ENCODE measurements at regions not wholly inside any gene's neighbourhood (a gene's known extent, or its start where the extent isn't known, plus 50 kb on each side); places are given as distances from the start of the nearest gene placed in this dataset.

- intact Hi-C loops (cut with micrococcal nuclease; ENCODE audit: unreplicated experiment) = no loop called here
Observed at GRCh38 chr20:11045412-11046175, 371.8 kb upstream of the JAG1 start.

More at GRCh38 chr20:11045412-11046175, 371.8 kb upstream of the JAG1 start:
- Histone ChIP-seq H3K27me3 (replicated peaks in 1 of 2; ENCODE audit: control insufficient read depth in 2 of 2, insufficient read depth in 2 of 2, low read length in 1 of 2) (no peaks in the 10 kb centered on the region), H2AFZ (ENCODE audit: control insufficient read depth, low read depth, low read length) (no peak overlapping the region), H3K79me2 (ENCODE audit: control insufficient read depth, insufficient read depth, low read length) (no peaks in the 10 kb centered on the region), H4K20me1 (ENCODE audit: control insufficient read depth, insufficient read depth) (no peaks in the 10 kb centered on the region), H3K4me2 (ENCODE audit: control insufficient read depth, insufficient read depth) (no peak overlapping the region), H3K27ac (ENCODE audit: control insufficient read depth, insufficient read depth) (no peak overlapping the region), H3K9ac (ENCODE audit: control insufficient read depth, insufficient read depth, low read length) (no peak overlapping the region), H3K4me3 (no peak overlapping the region), H3K36me3 (ENCODE audit: control insufficient read depth in 2 of 2, insufficient read depth in 2 of 2, low read length in 1 of 2) (no peaks in the 10 kb centered on the region), H3K9me3 (replicated peaks; ENCODE audit: control insufficient read depth, insufficient read depth, low read length) (no peaks in the 10 kb centered on the region), H3K4me1 (ENCODE audit: control insufficient read depth, insufficient read depth, low read length) (no peaks in the 10 kb centered on the region)
- no TSS peak for BruUV-seq (replicated peaks)
- TF ChIP-seq FOXM1 (IDR thresholded peaks at IDR 0.05; ENCODE audit: low read depth, low read length) (no peak), CBX5 (IDR thresholded peaks at IDR 0.05; ENCODE audit: low read depth) (no peak), NKRF (conservative IDR thresholded peaks at IDR 0.05) (no peak), BCL3 (IDR thresholded peaks at IDR 0.05; ENCODE audit: borderline replicate concordance, insufficient read depth, low read depth, low read length, poor library complexity, severe bottlenecking) (no peak), TCF7 (IDR thresholded peaks at IDR 0.05; ENCODE audit: borderline replicate concordance) (no peak), EGR1 (IDR thresholded peaks at IDR 0.05; ENCODE audit: borderline replicate concordance in 1 of 2, low read depth in 2 of 2, low read length in 2 of 2) (no peak), E4F1 (IDR thresholded peaks at IDR 0.05; ENCODE audit: borderline replicate concordance, partially characterized antibody) (no peak), ZNF687 (IDR thresholded peaks at IDR 0.05) (no peak)
- ChIA-PET SMC1A (ENCODE audit: uncharacterized antibody, unreplicated experiment) (interaction anchor here (1.6 kb wide), 1 partner anchor 13 kb away, joined by 5 read pairs; no protein-coding TSS in a partner anchor), POLR2A (no interaction called here), CTCF (interaction anchor here (0.9 to 1.4 kb wide), 3 partner anchors 13 to 405 kb away, joined by 3 to 4 read pairs (median 3); no protein-coding TSS in a partner anchor), RAD21 (ENCODE audit: unreplicated experiment) (interaction anchor here (0.6 kb wide), 1 partner anchor 222 kb away, joined by 4 read pairs; no protein-coding TSS in a partner anchor)
- no peak for DNase-seq (ENCODE audit: low read depth, low spot score)
- WGBS (ENCODE audit: insufficient coverage, insufficient replicate concordance, low lambda C conversion rate, missing lambda C conversion rate) = 48% methylated on average over 8 of the region's 8 CpGs
- ATAC-seq = no peak
- FAIRE-seq = no peak
- in situ Hi-C loops (cut with MboI) = no loop called here

Data from GM12878 (cell line).